AG04449 (cell line): ENCODE measurements at regions not wholly inside any gene's neighbourhood (a gene's known extent, or its start where the extent isn't known, plus 50 kb on each side); places are given as distances from the start of the nearest gene placed in this dataset.
"Not testable (repeated sequence)": the region's sequence is repeated elsewhere in the genome, so short reads cannot be mapped to it uniquely, and the experiment has no call there.

Source experiments
- CTCF ChIA-PET: fragments of 350-600 bp; formaldehyde crosslinking; extraction: SDS; loops from one replicate; lab custom pipeline; 2021; ENCODE audit warnings: antibody characterized with exemption; lab: Yijun Ruan, JAX
- POLR2A ChIA-PET: fragments of 400-600, 350-600 bp; formaldehyde crosslinking; extraction: SDS; loops from one replicate; lab custom pipeline; 2020; ENCODE audit warnings: antibody characterized with exemption, inconsistent platforms; lab: Yijun Ruan, JAX
- DNase-seq: peaks from one replicate; pipeline ENCODE4 v3.0.0-alpha.2; 2010; ENCODE audit warnings: low read depth, low spot score
- H3K4me3 ChIP-seq: 2 replicates; pipeline ENCODE4 v1.5.1; 2011; ENCODE audit warnings: low read depth, mild to moderate bottlenecking, control low read depth, low read length
- TF ChIP-seq, protein P1 (sequence below): IDR thresholded peaks from one replicate; pipeline ENCODE4 v1.5.1; 2011; ENCODE audit warnings: mild to moderate bottlenecking, moderate library complexity, low read length, control low read depth, inconsistent platforms; ENCODE audit not compliant: insufficient read depth; ENCODE audit errors: missing control alignments

DNA sequence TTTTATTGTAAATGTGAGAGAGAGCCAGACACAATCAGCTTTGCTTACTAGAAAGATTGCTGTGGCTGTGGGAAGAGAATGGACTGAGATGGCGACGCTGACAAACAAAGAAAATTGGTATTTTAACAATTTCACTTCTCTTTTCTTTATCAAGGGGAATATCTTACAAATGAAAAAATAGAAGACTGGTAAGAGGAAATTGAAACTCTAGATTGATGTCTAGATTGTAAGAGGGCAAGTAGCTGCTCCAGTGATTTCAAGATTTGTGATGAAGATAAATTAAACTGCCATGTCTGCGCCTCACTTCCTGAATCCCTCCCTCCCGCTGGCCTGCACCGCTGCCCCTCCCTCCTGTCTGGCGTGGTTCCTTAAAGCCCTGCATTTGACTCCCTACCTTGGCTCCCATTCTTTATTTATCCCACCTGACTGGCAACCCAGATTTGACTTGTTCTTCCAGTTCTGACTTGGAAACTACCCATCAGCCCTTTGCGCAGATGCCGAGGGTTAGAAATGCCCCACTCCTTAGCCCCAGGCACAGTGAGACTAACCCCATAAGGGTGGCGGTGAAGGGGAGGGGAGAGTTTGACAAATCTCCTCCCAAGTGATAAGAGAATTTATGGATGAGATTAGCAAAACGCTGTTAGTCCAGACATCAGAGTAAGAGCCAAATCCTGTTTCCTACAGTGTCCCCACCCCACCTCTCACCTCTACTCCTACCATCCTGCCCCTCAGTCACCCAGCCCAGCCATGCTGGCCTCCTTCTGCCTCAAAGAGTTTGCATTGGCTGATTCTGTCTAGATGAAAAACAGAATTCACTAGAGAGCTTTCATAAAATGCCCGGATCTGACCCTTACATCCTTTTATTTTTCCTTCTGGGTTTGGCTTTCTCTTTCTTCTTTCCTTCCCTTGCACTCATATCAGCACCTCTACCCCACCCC, 125.3 kb upstream of the ATF7IP start:
- ChIA-PET POLR2A (no interaction called here), CTCF (interaction anchor here (1.0 to 7.6 kb wide), 10 partner anchors 14 to 476 kb away, joined by 3 to 94 read pairs (median 18); partner anchors contain the start of gene ATF7IP)
- DNase-seq, result no peak
- H3K4me3 ChIP-seq, result no peak overlapping the region
- TF ChIP-seq, protein P1, sequence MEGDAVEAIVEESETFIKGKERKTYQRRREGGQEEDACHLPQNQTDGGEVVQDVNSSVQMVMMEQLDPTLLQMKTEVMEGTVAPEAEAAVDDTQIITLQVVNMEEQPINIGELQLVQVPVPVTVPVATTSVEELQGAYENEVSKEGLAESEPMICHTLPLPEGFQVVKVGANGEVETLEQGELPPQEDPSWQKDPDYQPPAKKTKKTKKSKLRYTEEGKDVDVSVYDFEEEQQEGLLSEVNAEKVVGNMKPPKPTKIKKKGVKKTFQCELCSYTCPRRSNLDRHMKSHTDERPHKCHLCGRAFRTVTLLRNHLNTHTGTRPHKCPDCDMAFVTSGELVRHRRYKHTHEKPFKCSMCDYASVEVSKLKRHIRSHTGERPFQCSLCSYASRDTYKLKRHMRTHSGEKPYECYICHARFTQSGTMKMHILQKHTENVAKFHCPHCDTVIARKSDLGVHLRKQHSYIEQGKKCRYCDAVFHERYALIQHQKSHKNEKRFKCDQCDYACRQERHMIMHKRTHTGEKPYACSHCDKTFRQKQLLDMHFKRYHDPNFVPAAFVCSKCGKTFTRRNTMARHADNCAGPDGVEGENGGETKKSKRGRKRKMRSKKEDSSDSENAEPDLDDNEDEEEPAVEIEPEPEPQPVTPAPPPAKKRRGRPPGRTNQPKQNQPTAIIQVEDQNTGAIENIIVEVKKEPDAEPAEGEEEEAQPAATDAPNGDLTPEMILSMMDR, result no peak

DNA sequence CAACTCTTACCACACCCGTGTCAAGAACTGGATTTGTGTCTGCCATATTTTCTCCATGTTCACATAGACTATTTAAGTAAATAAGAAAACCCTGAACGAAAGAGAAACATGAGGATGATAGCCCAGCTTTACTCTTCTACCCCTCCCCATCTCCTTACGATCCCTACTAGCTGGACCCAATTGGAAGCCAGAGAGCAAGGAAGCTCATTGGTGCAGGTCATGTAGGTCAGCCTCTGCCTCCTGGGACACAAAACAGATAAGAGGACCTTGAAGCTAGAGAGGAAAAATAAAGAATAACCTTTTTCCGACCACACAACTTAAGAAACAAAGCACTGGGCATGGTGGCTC, 124.6 kb upstream of the ATF7IP start:
- POLR2A ChIA-PET, result no interaction called here
- DNase-seq, result no peak
- CTCF ChIA-PET, result interaction anchor here (1.4 to 7.6 kb wide), 8 partner anchors 13 to 476 kb away, joined by 3 to 94 read pairs (median 36); partner anchors contain the start of gene ATF7IP

DNA sequence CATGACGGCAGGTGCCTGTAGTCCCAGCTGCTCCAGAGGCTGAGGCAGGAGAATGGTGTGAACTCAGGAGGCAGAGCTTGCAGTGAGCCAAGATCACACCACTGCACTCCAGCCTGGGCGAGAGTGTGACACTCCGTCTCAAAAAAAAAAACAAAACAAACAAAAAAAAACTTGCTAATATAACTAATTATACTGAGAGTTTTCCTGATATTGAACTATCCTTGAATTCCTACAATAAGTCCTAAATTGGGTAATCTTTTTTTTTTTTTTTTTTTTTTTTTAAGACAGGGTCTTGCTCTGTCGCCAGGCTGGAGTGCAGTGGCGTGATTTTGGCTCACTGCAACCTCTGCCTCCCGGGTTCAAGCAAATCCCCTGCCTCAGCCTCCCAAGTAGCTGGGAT, 122.7 kb upstream of the ATF7IP start:
- POLR2A ChIA-PET, H3K4me3 ChIP-seq, DNase-seq: not testable (repeated sequence)
- CTCF ChIA-PET, result interaction anchor here (7.6 kb wide), 1 partner anchor 376 kb away, joined by 94 read pairs; no protein-coding TSS in a partner anchor

More for the DNA sequence above, 124.6 kb upstream of the ATF7IP start:
- no peak overlapping the region for H3K4me3 ChIP-seq
- TF ChIP-seq, protein P1, result no peak

DNA sequence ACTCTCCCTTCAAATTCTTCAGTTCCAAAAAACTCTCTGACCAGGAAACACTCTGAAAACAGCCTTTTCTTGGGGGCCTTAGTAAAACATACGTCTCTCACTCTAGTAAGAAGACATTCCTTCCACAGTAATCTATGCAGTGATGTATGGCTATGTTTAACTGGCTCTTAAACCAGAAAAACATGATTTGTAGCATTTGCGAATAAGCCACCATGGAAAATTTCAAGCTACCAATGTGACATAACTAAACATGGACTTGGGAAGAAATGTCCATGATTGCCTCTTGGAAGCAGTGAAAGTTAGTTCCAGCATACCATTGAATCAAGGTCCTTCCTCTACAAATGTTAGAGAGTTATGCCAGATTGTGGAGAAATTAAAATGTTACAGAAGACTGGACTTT, 121.5 kb upstream of the ATF7IP start:
- TF ChIP-seq, protein P1, result no peak
- no peak overlapping the region for H3K4me3 ChIP-seq
- POLR2A ChIA-PET, result no interaction called here
- DNase-seq, result no peak
- CTCF ChIA-PET, result no interaction called here

DNA sequence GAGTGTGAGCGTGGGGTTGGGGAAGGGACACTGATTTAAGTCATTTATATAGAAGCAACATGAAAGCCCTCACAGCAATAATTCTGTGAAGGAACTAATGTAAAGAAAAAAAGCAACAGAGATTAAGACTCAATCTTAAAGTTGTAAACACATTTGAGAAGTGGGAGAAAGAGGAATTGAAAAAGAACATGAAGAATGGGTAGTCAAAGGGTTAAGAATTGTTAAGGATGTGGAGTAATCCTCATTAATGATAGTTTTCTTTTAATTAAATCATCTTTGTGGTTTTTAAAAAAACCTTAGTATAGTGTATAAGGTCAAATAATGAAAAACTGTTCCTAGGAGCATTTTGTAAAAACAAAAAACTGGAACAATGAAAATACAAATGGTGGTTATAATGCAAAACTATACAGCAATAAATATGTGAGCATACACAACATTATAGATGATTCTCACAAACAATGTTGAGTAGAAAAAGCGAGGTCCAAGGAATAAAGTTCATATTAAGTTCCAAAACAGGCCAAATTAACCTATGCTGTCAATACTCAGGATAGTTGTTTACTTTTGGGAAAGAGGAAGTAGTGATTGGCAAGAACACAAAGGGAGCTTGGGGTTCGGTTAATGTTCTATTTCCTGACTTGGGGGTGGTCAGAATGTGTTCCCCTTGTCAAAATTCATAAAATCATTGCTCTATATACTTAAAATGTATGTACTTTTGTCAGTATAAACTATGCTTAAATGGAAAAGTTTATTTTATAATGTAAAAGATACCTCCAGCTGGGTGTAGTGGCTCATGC, 120.4 kb upstream of the ATF7IP start:
- POLR2A ChIA-PET, result no interaction called here
- CTCF ChIA-PET, result interaction anchor here (0.8 to 1.2 kb wide), 2 partner anchors 10 to 371 kb away, joined by 3 read pairs; no protein-coding TSS in a partner anchor
- DNase-seq, result no peak
- H3K4me3 ChIP-seq, result no peak overlapping the region
- TF ChIP-seq, protein P1, result no peak

DNA sequence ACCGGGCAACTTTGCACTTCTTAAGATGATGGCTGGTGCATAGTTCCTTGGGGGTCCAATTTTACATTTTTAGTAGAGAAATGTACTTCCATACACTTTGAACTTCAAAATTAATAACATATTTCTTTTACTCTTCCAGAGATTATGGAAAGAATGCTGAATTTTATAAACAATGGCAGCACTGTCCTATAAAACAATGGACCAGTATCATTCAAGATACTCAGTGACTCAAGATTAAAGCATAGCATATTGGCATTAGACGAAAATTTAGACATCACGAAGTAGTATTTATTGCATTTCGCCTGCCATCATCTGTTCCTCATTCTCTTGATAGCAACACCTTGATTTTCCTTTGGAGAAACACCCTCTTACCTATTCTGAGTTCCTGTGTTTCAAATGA, 118.3 kb upstream of the ATF7IP start:
- CTCF ChIA-PET, result no interaction called here
- no peak for DNase-seq
- POLR2A ChIA-PET, result no interaction called here
- no peak overlapping the region for H3K4me3 ChIP-seq
- TF ChIP-seq, protein P1, result no peak
